ENCODE measurements at regions not wholly inside any gene's neighbourhood (a gene's known extent, or its start where the extent isn't known, plus 50 kb on each side); places are given as distances from the start of the nearest gene placed in this dataset.

- FAIRE-seq, result no peak
- POLR2A ChIA-PET (ENCODE audit: partially characterized antibody), result no interaction called here
- H3K9me3 ChIP-seq (ENCODE audit: insufficient read depth in 2 of 2, low read depth in 1 of 2, low read length in 1 of 2), result no peaks in the 10 kb centered on the region
Measured at GRCh38 chr9:79237861-79238260, 333.9 kb upstream of the TLE4 start.

More at GRCh38 chr9:79237861-79238260, 333.9 kb upstream of the TLE4 start:
- Histone ChIP-seq H4K5ac (ENCODE audit: insufficient read length, low read depth, low read length) (no peak overlapping the region), H3K56ac (replicated peaks; ENCODE audit: insufficient read length, low read depth, low read length) (no peak overlapping the region), H2BK20ac (ENCODE audit: low read length) (no peak overlapping the region), H4K20me1 (replicated peaks in 1 of 2; ENCODE audit: control insufficient read depth in 1 of 2, insufficient read depth in 2 of 2, low read length in 2 of 2) (no peaks in the 10 kb centered on the region), H3K36me3 (ENCODE audit: control insufficient read depth in 2 of 4, insufficient read depth in 4 of 4, low read length in 3 of 4) (no peaks in the 10 kb centered on the region), H4K8ac (ENCODE audit: extremely low read depth, insufficient read depth, low read length) (no peak overlapping the region), H3K18ac (ENCODE audit: extremely low read depth, low read length) (no peak overlapping the region), H3K23me2 (ENCODE audit: low read depth, low read length) (no peaks in the 10 kb centered on the region), H3K14ac (ENCODE audit: insufficient read length) (no peak overlapping the region), H3K23ac (ENCODE audit: insufficient read length) (no peak overlapping the region), H3K27me3 (replicated peaks in 1 of 4; ENCODE audit: control insufficient read depth in 3 of 4, extremely low read depth in 1 of 4, insufficient read depth in 3 of 4, low read length in 3 of 4) (no peaks in the 10 kb centered on the region), H3K4me3 (ENCODE audit: extremely low read depth in 1 of 4, insufficient read depth in 2 of 4, low read depth in 3 of 4, low read length in 4 of 4) (no peak overlapping the region), H2BK15ac (ENCODE audit: low read length) (no peak overlapping the region), H3K79me1 (ENCODE audit: low read depth, low read length) (no peaks in the 10 kb centered on the region), H3K4me2 (ENCODE audit: insufficient read depth in 1 of 2, low read depth in 2 of 2, low read length in 2 of 2) (no peak overlapping the region), H4K91ac (replicated peaks; ENCODE audit: insufficient read length, low read length) (no peak overlapping the region), H3K27ac (ENCODE audit: low read depth, low read length) (no peak overlapping the region), H3K4ac (replicated peaks; ENCODE audit: insufficient read length, low read depth, low read length) (no peak overlapping the region), H2BK5ac (ENCODE audit: low read depth, low read length) (no peak overlapping the region), H2BK12ac (ENCODE audit: low read depth, low read length) (no peak overlapping the region), H3K79me2 (ENCODE audit: control insufficient read depth in 1 of 2, insufficient read depth in 2 of 2, low read length in 2 of 2) (no peaks in the 10 kb centered on the region), H3K4me1 (replicated peaks in 1 of 4; ENCODE audit: control insufficient read depth in 3 of 4, insufficient read depth in 4 of 4, low read length in 3 of 4) (peaks cover 0 to 10% (median 3%) of the 10 kb centered on the region in 4 experiments; a peak in 5 of 7 replicates), H2AK5ac (ENCODE audit: low read depth, low read length) (no peak overlapping the region), H2AFZ (ENCODE audit: low read length) (no peak overlapping the region), H2BK120ac (replicated peaks; ENCODE audit: low read depth, low read length) (no peak overlapping the region), H3K9ac (replicated peaks in 1 of 4; ENCODE audit: extremely low read depth in 1 of 4, low read depth in 3 of 4, low read length in 3 of 4) (no peak overlapping the region)
- WGBS, 2 experiments (ENCODE audit: extremely low coverage in 1 of 2, insufficient coverage in 1 of 2, insufficient read length in 1 of 2, insufficient replicate concordance in 2 of 2, low coverage in 1 of 2, low lambda C conversion rate in 2 of 2, missing lambda C conversion rate in 1 of 2), result 67% methylated on average over 1 of the region's 1 CpG; no CpG with 5 or more reads in 1 of the 2 experiments
- CTCF ChIA-PET (ENCODE audit: partially characterized antibody), result interaction anchor here (1.0 kb wide), 1 partner anchor 17 kb away, joined by 3 read pairs; no protein-coding TSS in a partner anchor
- TF ChIP-seq EZH2 (IDR thresholded peaks at IDR 0.05; ENCODE audit: low read depth, low read length, severe bottlenecking) (no peak), RNF2 (IDR thresholded peaks at IDR 0.05; ENCODE audit: borderline replicate concordance, low read depth, low read length, missing control alignments, poor library complexity, severe bottlenecking) (no peak), RFX5 (IDR thresholded peaks at IDR 0.05; ENCODE audit: borderline replicate concordance, low read depth, low read length) (no peak), SIN3A (conservative IDR thresholded peaks at IDR 0.05 in 1 of 2, IDR thresholded peaks at IDR 0.05 in 1 of 2; ENCODE audit: low read depth in 1 of 2, low read length in 2 of 2) (no peak), SP2 (IDR thresholded peaks at IDR 0.05; ENCODE audit: low read length) (no peak)
- DNase-seq (ENCODE audit: low read depth in 1 of 2, low spot score in 2 of 2), result no peak
